ENCODE measurements at regions not wholly inside any gene's neighbourhood (a gene's known extent, or its start where the extent isn't known, plus 50 kb on each side); places are given as distances from the start of the nearest gene placed in this dataset.

DNA sequence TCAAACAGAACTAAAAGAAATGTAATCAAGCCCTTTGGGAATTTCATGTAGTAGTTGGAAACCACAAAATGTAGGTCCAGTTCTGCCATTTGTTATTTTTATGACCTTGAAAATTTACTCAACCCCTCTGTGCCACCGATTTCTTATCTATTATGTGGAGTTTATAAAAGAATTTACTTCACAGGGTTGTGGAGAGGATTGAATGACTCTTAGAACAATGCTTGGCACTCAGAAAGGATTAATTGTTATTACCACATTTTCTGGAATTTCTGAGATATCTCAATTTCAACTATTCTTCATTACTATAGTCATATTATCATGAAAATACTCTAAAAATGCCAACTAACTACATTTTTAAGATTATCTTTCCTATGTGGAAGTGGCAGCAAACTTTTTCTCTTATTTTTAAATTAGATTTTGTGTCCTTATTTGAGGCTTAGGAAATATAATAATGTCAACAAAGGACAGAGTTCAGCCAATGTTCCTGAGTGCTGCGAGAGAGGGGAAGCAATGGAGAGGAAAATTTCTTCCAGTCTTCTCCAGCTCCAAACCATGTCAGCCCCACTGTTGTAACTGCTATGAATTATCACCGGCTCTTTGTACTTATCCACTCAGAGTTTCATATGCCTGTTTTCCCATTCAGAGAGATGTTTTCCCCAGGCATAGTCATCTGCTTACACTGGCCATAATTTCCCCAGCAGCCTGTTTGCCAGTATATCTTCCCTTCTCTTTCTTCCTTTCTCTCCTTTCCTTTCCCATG, 525.6 kb downstream of the SPATA31D1 start:
- DNase-seq = no peak

- no peak for DNase-seq
These were observed 530.3 kb downstream of the SPATA31D1 start for GRCh38 chr9:82518868-82519267.

DNA sequence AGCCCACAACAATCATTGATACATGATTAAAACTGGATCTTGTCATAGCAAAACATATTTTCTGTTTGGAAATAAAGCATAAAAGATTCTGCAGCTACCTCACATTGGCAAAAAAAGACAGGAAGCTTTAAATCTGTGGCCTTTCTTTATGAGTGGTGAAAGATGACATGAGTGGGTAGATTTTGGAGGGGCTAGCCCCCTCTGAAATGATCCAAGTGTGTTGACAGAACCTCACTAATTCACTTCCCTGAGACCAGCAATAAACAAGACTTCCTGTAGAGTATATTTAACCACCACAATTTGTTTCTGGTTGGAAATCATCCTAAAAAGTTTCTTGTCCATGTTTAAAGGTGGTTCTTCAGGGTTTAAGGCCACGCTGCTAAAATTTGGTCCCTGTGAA, 530.8 kb downstream of the SPATA31D1 start:
- no peak for DNase-seq

GRCh38 chr9:82524407-82524806, 535.8 kb downstream of the SPATA31D1 start:
- DNase-seq = no peak

- DNase-seq = no peak
These were observed 536.4 kb downstream of the RASEF start for GRCh38 chr9:82526577-82526976.

DNA sequence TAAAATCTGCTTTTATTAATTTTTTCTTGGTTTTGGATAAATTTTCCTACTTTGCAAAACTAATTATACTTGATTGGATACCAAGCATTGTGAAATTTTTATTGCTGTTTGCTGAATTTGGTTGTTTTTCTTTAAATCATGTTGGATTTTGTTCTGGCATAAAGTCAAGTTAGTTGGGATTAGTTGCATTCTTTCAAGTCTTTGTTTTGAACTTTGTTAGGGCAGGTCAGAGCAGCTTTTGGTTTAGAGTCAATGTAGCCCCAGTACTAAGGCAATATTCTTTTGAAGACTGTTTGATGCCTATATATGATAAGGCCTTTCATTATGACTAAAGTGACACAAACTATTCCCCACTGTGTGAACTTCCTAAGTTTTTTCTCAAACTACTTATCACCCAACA, 531.1 kb downstream of the RASEF start:
- no peak for DNase-seq

- no peak for DNase-seq
These were observed 530.3 kb downstream of the RASEF start for GRCh38 chr9:82532504-82533180.

- DNase-seq = no peak
These were observed 527.4 kb downstream of the RASEF start for GRCh38 chr9:82535432-82535998.

DNA sequence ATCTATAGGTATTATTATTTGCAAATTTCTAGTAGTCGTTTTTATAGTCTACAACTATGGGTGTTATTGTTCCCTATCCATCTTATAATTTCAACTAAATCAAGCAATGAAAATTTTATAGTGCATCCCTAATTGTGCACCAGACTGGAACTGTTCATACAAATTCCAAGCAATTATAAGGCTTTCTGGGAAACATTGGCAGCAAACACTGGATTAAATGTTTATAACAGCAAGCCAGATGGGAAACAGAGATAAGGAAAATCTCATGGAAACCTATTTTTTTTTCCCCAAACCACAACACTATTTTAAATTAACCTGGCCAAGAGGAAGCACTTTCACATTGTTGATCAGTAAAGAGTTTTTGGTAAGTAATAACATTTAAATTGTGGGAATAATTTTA, 524.3 kb downstream of the RASEF start:
- DNase-seq = no peak

DNA sequence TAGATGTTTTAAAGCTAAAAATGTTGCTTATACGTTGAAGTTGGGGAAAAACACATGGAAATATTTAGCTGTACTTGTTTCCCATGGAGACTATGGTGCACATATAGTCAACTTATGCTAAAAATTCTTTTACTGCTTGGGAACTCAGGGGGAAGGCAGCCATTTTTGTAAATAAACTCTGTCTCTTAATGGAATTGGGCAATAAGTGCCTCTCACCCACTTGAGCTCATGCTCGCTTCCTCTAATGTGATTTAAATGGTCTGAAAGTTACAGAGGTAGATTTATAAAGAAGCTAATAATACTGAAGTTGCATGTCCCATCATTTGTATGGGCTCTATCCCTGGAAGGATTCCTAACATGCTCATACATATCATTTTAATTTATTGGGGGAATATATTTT, 523.8 kb downstream of the RASEF start:
- no peak for DNase-seq

DNA sequence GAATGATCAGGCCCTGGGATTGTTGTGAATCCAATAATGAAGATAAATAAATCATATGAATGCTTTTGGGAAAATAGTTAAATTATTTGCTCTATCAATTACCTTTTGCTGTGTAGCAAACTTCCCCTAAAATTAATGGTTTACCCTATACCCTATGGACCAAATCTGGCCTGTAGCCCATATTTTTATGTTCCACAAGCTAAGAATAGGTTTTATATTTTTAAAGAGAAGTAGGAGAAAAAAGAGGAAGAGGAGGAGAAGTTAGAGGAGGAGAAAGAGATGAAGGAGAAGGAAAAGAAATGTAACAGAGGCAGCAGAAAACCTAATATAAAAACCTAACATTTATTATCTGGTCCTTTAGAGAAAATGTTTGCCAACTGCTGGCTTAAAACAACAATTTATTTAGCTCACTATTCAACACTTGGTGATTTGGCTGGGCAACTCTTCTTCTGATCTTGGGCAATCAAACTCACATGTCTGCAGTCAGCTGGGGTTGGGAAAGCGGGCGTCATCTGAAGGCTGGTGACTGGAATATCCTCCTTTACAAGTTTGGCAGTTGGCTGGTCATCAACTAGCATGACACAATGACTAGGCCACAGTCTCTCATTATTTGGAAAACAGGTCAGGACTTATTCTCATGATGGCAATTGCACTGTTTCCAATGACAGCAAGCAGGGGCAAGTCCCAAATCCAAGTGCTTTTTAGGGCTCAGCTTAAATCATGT, 522.9 kb downstream of the RASEF start:
- no peak for DNase-seq

DNA sequence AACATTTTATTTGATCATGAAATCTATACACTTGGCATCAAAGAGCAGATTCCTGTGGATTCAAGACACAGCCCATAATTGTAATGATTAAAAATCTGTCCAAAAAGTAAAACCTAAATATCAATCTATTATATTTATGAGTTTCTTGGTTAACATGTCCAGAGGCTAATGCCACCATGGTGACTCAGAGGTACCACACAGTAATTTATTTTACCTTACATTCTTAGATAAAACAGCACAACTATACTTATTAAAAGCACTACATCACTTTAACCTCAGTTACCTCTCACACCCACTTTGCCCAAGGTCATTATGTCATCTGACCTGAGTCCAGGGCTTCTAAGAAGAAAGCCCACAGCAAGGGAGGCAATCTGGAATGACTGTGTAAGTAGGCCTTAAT, 519.2 kb downstream of the RASEF start:
- DNase-seq = no peak

- DNase-seq = no peak
These were observed 516.8 kb downstream of the RASEF start for GRCh38 chr9:82546136-82546535.

DNA sequence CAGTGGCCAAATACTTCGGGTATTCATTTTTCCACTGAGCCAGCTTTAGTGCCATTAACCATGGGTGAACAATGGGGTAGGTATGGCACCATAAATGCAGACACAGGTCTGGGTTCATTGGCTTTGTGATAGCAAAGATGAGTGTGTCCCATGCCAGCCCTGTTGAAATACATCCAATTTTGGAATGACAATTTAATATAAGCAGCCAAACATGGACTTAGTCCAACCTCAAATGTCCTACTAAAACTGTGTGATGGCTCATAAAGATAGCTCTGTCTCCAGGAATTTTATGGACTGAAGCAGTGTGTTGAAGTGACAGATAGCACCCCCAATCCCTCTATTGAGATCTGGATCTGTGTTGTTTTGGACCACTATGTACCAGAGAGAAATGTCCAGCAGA, 514.9 kb downstream of the RASEF start:
- no peak for DNase-seq

GRCh38 chr9:82549174-82549821, 513.6 kb downstream of the RASEF start:
- no peak for DNase-seq

DNA sequence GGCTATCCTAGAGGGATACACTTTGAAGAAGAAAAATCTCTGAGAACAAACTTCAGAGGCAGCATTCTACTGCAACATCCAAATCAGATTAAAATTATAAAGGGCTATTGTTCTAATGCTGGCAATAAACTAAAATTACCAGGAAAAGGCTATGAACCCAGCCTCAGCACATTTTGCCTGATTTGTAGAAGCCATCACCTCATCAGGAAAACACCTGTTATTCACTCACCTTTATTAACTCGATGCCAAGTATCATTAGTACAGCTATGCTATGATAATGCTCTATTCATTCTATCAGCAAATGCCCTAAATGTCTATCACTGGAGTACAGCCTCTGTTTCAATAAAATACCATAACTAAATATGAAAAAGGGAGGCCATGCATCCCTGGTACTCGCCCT, 510.2 kb downstream of the RASEF start:
- no peak for DNase-seq

DNA sequence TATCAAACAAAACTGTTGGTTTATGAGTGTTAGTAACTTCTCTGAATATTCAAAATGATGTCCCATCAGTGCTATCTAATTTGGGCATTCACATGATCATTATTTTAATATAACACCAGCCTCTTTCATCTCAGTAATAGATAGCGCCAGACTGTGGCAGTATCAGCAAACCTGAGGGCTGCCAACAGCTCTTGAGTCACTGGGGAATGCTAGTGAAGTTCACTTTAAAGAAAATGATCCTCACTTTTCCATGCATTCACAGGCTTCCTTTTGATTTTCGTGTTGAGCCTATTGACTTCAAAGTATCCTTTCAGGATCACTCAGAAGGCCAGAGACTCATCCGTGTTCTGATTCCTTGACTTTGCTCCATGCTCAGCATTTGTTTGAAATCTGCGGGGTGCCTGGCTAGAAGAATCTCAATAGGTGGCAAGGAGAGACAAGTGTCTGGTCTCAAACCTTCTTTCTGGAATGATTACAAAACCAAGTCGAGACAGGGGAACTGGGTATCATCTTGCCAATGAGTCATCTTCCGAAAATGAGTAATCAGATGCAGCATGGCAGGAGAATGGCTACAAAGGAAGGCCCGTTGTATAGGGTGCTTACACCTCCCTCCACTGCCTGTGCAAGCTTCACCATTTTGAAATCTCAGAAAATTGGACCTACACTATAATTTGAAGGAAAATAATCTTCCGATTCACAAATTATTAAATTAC, 509.1 kb downstream of the RASEF start:
- no peak for DNase-seq

DNA sequence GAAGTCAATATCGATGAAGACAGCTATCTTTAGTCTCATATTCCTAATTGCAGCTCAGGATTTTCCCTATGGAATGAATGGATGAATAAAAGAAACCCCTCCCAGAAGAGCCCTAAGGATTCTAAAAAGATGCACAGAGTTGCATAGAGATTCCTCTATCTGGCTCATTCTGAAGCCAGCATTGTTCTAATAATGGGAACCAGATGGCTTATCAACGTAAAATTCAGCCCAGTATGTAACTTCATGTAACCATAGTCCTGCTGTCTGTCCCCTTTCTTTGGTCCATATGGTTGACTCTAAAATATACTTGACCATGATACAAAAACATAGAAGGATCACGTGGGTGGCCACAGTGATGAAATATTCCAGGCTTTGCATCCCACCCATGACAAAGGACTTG, 508.6 kb downstream of the RASEF start:
- no peak for DNase-seq

GRCh38 chr9:82555031-82555430, 507.9 kb downstream of the RASEF start:
- no peak for DNase-seq

DNA sequence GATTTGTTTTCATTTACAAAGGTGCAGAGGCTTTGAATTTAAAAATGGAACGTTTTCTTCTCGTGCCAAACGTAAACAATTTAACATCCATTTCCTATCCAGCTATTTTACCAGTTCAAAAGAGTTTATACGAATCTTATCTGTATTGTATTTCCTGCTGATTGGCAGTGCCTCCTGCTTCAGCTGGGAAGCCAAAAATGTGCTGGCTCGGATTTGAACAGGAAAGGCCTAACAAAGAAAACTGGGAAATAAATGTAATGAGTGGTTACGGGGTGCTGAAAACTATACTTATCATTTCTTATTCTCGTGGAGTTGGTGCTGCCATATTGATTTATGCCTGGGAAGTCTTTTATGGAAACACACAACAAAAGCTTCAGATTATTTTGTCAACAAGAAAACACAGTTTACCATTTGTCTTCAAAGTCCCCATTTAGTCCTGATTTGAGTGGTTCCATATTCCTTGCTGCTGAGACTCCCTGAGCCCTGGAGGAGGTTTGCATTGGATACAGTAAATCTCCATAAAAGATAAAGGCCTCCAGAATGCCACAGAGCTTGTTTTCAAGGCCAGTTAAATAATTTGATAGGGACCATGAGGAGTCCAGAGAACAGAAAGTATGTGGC, 507.4 kb downstream of the RASEF start:
- DNase-seq = no peak

DNA sequence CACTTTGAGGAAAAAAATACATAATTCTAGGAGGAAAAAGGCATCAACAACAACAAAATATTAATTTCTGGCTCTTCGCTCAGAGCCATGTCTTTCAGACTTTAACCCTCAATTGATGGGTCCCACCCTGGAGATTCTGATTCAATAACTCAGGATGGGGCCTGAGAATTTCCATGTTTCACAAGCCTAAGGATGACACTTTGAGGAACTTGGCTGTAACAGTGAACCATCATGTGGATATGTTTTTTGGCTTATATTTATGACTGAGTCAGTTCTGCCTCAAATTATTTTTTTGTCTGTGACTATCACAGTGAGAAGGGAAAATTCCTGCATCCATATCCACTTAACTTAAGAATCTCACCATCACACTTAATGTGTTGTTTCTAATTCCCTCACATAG, 504.6 kb downstream of the RASEF start:
- DNase-seq = no peak
